Body of pancreas (tissue), 4 donors: ENCODE measurements at regions not wholly inside any gene's neighbourhood (a gene's known extent, or its start where the extent isn't known, plus 50 kb on each side); places are given as distances from the start of the nearest gene placed in this dataset.

Experiments
- POLR2A ChIP-seq, 3 donors: fragments of 450-650 bp; IDR thresholded peaks; one replicate each; pipeline ENCODE4 v1.6.1; 2016; ENCODE audit warnings: antibody characterized with exemption in 3 of 3, mild to moderate bottlenecking in 2 of 3
- TF ChIP-seq, protein P1 (sequence below), 7 experiments: fragments of 450-650 bp in 4 of 7; fragments of 200-600 bp in 3 of 7; sonication (generic) in 3 of 7; IDR thresholded peaks; one replicate each; pipeline ENCODE4 v1.5.1; 2016 to 2019; ENCODE audit warnings: antibody characterized with exemption in 7 of 7

DNA sequence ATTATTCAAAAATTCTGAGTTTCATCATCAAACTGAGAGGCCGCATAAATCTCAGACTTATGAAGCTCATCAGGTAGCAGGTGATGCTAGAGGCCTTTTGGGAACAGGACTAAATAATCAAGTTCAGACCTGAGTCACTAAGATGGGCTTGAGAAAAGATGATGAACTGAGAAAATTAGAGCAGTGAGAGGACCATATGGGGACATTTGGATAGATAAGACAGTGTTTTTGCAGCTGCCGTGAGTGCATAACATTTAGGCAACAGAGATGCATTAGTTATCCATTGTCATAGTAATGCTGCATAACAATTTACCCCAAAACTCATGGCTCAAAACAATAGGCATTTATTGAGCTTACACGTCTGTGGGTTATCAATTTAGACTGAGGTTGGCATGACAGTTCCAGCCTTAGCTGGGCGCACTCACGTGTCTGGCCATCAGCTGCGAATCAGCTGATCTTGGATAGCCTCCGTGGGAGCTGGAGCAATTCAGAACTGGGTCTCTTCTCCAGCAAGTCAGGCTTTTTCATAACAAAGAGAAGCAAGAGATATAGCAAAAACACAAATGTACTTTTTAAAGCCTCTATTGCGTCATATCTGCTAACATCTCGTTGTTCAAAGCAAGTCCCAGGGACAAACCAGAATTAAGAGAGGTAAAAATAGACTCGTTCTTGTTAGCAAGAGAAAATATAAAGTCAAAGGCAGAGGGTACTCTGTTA lies 72.8 kb downstream of the CAPZA3 start:
- TF ChIP-seq, protein P1, sequence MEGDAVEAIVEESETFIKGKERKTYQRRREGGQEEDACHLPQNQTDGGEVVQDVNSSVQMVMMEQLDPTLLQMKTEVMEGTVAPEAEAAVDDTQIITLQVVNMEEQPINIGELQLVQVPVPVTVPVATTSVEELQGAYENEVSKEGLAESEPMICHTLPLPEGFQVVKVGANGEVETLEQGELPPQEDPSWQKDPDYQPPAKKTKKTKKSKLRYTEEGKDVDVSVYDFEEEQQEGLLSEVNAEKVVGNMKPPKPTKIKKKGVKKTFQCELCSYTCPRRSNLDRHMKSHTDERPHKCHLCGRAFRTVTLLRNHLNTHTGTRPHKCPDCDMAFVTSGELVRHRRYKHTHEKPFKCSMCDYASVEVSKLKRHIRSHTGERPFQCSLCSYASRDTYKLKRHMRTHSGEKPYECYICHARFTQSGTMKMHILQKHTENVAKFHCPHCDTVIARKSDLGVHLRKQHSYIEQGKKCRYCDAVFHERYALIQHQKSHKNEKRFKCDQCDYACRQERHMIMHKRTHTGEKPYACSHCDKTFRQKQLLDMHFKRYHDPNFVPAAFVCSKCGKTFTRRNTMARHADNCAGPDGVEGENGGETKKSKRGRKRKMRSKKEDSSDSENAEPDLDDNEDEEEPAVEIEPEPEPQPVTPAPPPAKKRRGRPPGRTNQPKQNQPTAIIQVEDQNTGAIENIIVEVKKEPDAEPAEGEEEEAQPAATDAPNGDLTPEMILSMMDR (IDR thresholded peaks at IDR 0.05), result no peak
- no peak for TF ChIP-seq POLR2A (IDR thresholded peaks at IDR 0.05)
